Keratinocyte (primary cell): ENCODE measurements at regions not wholly inside any gene's neighbourhood (a gene's known extent, or its start where the extent isn't known, plus 50 kb on each side); places are given as distances from the start of the nearest gene placed in this dataset.

Experiments used
- EZH2 ChIP-seq: IDR thresholded peaks from one replicate; pipeline ENCODE4 v1.6.1; 2012; ENCODE audit warnings: inconsistent platforms, mild to moderate bottlenecking, low read length, moderate library complexity
- TF ChIP-seq, protein P1 (sequence below), 3 experiments: IDR thresholded peaks in 1 of 3; conservative IDR thresholded peaks in 1 of 3; optimal IDR thresholded peaks in 1 of 3; 2 replicates in 2 of 3; 3 replicates in 1 of 3; pipeline versions ENCODE3 to v1.5.1; 2011; ENCODE audit warnings: low read length in 3 of 3, mild to moderate bottlenecking in 3 of 3, moderate library complexity in 2 of 3, control low read depth in 1 of 3, inconsistent platforms in 1 of 3; ENCODE audit not compliant: insufficient read depth in 2 of 3; ENCODE audit errors: extremely low read depth in 1 of 3

DNA sequence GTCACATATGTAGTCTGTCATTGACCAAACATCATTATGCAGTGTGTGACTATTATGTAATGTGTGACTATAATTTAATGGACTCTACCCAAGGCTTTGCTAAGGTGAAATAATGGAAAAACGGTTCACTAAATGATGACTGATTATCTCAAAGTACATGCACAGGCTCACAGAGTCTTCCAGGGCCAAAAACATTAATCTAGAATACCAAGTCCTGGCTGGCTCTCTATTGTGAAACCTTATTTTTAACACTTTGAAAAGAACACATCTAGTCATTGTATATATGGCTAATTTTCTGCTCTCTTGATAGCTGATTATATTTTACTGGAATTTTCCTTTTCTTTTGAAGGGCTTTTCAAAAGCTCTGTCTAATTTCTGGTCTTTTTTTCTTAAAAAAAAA, 102.9 kb upstream of the THUMPD2 start:
- TF ChIP-seq, protein P1, sequence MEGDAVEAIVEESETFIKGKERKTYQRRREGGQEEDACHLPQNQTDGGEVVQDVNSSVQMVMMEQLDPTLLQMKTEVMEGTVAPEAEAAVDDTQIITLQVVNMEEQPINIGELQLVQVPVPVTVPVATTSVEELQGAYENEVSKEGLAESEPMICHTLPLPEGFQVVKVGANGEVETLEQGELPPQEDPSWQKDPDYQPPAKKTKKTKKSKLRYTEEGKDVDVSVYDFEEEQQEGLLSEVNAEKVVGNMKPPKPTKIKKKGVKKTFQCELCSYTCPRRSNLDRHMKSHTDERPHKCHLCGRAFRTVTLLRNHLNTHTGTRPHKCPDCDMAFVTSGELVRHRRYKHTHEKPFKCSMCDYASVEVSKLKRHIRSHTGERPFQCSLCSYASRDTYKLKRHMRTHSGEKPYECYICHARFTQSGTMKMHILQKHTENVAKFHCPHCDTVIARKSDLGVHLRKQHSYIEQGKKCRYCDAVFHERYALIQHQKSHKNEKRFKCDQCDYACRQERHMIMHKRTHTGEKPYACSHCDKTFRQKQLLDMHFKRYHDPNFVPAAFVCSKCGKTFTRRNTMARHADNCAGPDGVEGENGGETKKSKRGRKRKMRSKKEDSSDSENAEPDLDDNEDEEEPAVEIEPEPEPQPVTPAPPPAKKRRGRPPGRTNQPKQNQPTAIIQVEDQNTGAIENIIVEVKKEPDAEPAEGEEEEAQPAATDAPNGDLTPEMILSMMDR (optimal IDR thresholded peaks at IDR 0.05 in 1 of 3, IDR thresholded peaks at IDR 0.05 in 1 of 3, conservative IDR thresholded peaks at IDR 0.05 in 1 of 3; ENCODE audit: extremely low read depth in 1 of 3, insufficient read depth in 2 of 3, low read length in 3 of 3) = no peak
- no peak for TF ChIP-seq EZH2
